ENCODE measurements at regions not wholly inside any gene's neighbourhood (a gene's known extent, or its start where the extent isn't known, plus 50 kb on each side); places are given as distances from the start of the nearest gene placed in this dataset.

- Histone ChIP-seq H3K4me3 (no peak overlapping the region), H3K27ac (no peak overlapping the region), H3K9me3 (peaks cover 13% of the 10 kb centered on the region; the same call in 2 of the 3 replicates), H3K4me1 (peaks cover 11% of the 10 kb centered on the region), H3K4me2 (no peak overlapping the region)
- FAIRE-seq (no peak), ATAC-seq (no peak), DNase-seq (ENCODE audit: low read depth in 1 of 2, low spot score in 1 of 2) (no peak)
- ChIA-PET CTCF (interaction anchor here (1.5 kb wide), 1 partner anchor 28 kb away, joined by 4 read pairs; no protein-coding TSS in a partner anchor), POLR2A (no interaction called here)
- 50% methylated on average over 1 of the region's 1 CpG for WGBS (ENCODE audit: missing lambda C conversion rate)
- TF ChIP-seq RAD21 (conservative IDR thresholded peaks at IDR 0.05 in 1 of 2, IDR thresholded peaks at IDR 0.05 in 1 of 2) (no peak), ATOH8 (CRISPR knock-in tag; IDR thresholded peaks at IDR 0.05; ENCODE audit: low read depth) (no peak), MYC (IDR thresholded peaks at IDR 0.05; ENCODE audit: borderline replicate concordance, low read length) (no peak), CHD4 (IDR thresholded peaks at IDR 0.05; ENCODE audit: borderline replicate concordance) (no peak), NR3C1 (IDR thresholded peaks at IDR 0.05) (no peak), ZNF302 (CRISPR knock-in tag; IDR thresholded peaks at IDR 0.05) (no peak), FOXS1 (CRISPR knock-in tag; IDR thresholded peaks at IDR 0.05) (no peak), NFE2L2 (conservative IDR thresholded peaks at IDR 0.05; ENCODE audit: low read length) (no peak)
Observed at GRCh38 chr1:98081944-98082343, 161.1 kb upstream of the DPYD start.

DNA sequence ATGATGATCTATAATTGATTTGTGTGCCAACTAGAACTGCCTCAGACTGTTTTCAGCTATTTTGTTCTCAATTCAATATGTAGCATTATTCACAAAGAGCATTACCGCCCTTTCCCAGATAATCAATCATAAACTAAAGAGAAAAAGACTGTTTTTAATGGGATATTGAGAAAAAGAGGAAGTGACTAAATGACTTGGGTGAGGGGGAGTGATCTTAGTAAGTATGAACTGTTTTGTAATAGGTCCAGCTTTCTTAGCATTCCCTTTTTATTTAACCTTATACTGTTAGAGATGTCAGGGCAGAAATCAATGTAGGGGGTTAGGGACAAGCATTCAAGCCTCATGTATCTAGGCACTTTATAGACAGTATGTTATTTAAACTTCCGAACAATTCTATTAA, 157.8 kb upstream of the DPYD start:
- FAIRE-seq (no peak), DNase-seq (ENCODE audit: low read depth in 1 of 2, low spot score in 1 of 2) (no peak), ATAC-seq (no peak)
- Histone ChIP-seq H3K4me2 (no peak overlapping the region), H3K27ac (no peak overlapping the region), H3K4me1 (no peaks in the 10 kb centered on the region), H3K9me3 (no peaks in the 10 kb centered on the region), H3K4me3 (no peak overlapping the region)
- TF ChIP-seq FOSB (CRISPR knock-in tag; IDR thresholded peaks at IDR 0.05) (no peak), PBX3 (IDR thresholded peaks at IDR 0.05) (no peak), FOSL2 (IDR thresholded peaks at IDR 0.05) (no peak), FOSL2 (CRISPR knock-in tag; IDR thresholded peaks at IDR 0.05) (no peak), CHD4 (IDR thresholded peaks at IDR 0.05; ENCODE audit: borderline replicate concordance) (no peak), POLR2A (IDR thresholded peaks at IDR 0.05; ENCODE audit: low read length) (no peak), MAZ (IDR thresholded peaks at IDR 0.05; ENCODE audit: borderline replicate concordance, low read depth, low read length) (no peak), SMC3 (IDR thresholded peaks at IDR 0.05) (no peak), MYC (IDR thresholded peaks at IDR 0.05; ENCODE audit: borderline replicate concordance, low read length) (no peak), HOXA7 (CRISPR knock-in tag; IDR thresholded peaks at IDR 0.05) (no peak), RNF2 (IDR thresholded peaks at IDR 0.05; ENCODE audit: borderline replicate concordance, low read depth) (no peak), RARB (CRISPR knock-in tag; IDR thresholded peaks at IDR 0.05) (no peak), FOXS1 (CRISPR knock-in tag; IDR thresholded peaks at IDR 0.05) (no peak), HEYL (CRISPR knock-in tag; IDR thresholded peaks at IDR 0.05) (no peak), ZFP36 (IDR thresholded peaks at IDR 0.05; ENCODE audit: borderline replicate concordance, partially characterized antibody) (no peak), CEBPB (IDR thresholded peaks at IDR 0.05) (no peak)
- TF ChIP-seq, protein P1, sequence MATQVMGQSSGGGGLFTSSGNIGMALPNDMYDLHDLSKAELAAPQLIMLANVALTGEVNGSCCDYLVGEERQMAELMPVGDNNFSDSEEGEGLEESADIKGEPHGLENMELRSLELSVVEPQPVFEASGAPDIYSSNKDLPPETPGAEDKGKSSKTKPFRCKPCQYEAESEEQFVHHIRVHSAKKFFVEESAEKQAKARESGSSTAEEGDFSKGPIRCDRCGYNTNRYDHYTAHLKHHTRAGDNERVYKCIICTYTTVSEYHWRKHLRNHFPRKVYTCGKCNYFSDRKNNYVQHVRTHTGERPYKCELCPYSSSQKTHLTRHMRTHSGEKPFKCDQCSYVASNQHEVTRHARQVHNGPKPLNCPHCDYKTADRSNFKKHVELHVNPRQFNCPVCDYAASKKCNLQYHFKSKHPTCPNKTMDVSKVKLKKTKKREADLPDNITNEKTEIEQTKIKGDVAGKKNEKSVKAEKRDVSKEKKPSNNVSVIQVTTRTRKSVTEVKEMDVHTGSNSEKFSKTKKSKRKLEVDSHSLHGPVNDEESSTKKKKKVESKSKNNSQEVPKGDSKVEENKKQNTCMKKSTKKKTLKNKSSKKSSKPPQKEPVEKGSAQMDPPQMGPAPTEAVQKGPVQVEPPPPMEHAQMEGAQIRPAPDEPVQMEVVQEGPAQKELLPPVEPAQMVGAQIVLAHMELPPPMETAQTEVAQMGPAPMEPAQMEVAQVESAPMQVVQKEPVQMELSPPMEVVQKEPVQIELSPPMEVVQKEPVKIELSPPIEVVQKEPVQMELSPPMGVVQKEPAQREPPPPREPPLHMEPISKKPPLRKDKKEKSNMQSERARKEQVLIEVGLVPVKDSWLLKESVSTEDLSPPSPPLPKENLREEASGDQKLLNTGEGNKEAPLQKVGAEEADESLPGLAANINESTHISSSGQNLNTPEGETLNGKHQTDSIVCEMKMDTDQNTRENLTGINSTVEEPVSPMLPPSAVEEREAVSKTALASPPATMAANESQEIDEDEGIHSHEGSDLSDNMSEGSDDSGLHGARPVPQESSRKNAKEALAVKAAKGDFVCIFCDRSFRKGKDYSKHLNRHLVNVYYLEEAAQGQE (IDR thresholded peaks at IDR 0.05), result no peak
- 94% methylated on average over 2 of the region's 2 CpGs for WGBS (ENCODE audit: missing lambda C conversion rate)
- POLR2A ChIA-PET, result no interaction called here
- CTCF ChIA-PET, result no interaction called here
